ENCODE measurements at regions not wholly inside any gene's neighbourhood (a gene's known extent, or its start where the extent isn't known, plus 50 kb on each side); places are given as distances from the start of the nearest gene placed in this dataset.

DNA sequence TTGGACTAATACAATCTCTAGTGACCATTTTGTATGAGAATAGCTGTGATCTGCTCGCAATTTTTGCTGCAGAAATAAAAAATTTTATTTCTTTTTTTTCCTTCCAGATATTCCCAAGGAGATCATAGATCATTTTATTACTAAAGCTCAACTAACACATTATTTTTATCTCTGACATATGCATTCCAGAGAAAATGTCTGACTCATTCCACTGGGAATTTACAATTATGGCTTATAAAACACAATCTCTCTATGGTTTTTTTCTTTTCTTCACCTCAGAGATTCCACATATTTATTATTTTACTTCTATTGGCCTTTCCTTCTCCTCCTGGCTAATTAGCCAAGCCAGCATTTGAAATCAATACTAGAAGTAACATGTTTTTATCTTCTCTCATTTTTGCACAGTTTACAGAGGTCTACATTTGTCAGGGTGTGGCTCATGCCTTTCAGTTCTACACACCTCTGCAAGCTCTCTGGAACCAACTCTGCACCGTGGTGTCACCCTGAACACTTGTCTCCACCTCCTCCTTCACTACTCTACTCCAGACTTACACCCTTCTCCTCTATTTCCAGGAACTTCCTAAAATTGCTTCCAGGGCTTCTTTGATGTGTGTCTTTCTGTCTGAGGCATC is 59.8 kb upstream of the GPM6A start:
- Histone ChIP-seq H3K4me3 (no peak overlapping the region), H3K4me1 (no peaks in the 10 kb centered on the region), H3K27me3 (no peaks in the 10 kb centered on the region), H3K36me3 (replicated peaks in 1 of 2; ENCODE audit: insufficient read depth in 1 of 2, low read depth in 2 of 2) (no peaks in the 10 kb centered on the region), H3K9me3 (no peaks in the 10 kb centered on the region), H3K27ac (no peak overlapping the region)
- intact Hi-C loops (cut with DNase I) = no loop called here
- DNase-seq (no peak), ATAC-seq (no peak)
- TF ChIP-seq POLR2A (IDR thresholded peaks at IDR 0.05) (no peak), CTCF (IDR thresholded peaks at IDR 0.05) (no peak)
- 52 to 67% methylated on average over 2 of the region's 2 CpGs for WGBS, 2 donors

GRCh38 chr4:175873707-175874106 is 61.6 kb upstream of the GPM6A start:
- TF ChIP-seq CTCF (IDR thresholded peaks at IDR 0.05) (no peak), POLR2A (IDR thresholded peaks at IDR 0.05) (no peak)
- no peaks in the 10 kb centered on the region for H3K4me1 ChIP-seq
- 63 to 68% methylated on average over 1 of the region's 1 CpG for WGBS, 2 donors
- H3K27me3 ChIP-seq = no peaks in the 10 kb centered on the region
- ATAC-seq (no peak), DNase-seq (no peak)
- H3K9me3 ChIP-seq = no peaks in the 10 kb centered on the region
- intact Hi-C loops (cut with DNase I) = no loop called here
- no peaks in the 10 kb centered on the region for H3K36me3 ChIP-seq (replicated peaks in 1 of 2; ENCODE audit: insufficient read depth in 1 of 2, low read depth in 2 of 2)
- no peak overlapping the region for H3K27ac ChIP-seq
- H3K4me3 ChIP-seq = no peak overlapping the region

DNA sequence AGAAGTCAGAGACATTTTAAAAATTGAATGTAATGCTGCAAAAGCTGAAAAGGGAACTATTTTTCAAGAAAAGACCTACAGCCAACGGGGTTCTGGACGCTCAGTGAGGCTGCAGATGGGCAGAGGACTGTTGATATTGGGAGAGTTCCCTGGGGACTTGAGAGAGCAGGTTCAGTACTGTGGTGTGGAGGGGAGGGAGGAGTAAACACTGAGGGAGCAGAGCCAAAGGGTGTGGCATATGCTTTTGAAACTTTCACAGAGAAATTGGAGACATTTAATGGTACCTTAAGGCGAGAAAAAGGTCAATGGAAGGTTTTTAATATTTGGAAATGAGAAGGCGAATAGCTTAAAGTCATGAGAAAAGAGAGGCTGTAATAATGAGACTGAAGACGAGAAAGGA is 62.2 kb upstream of the GPM6A start:
- 46 to 53% methylated on average over 5 of the region's 5 CpGs for WGBS, 2 donors
- no peak overlapping the region for H3K4me3 ChIP-seq
- TF ChIP-seq CTCF (IDR thresholded peaks at IDR 0.05) = no peak
- no peak for TF ChIP-seq POLR2A (IDR thresholded peaks at IDR 0.05)
- H3K36me3 ChIP-seq (replicated peaks in 1 of 2; ENCODE audit: insufficient read depth in 1 of 2, low read depth in 2 of 2) = no peaks in the 10 kb centered on the region
- DNase-seq (no peak), ATAC-seq (no peak)
- H3K27ac ChIP-seq = no peak overlapping the region
- intact Hi-C loops (cut with DNase I) = no loop called here
- no peaks in the 10 kb centered on the region for H3K4me1 ChIP-seq
- H3K9me3 ChIP-seq = no peaks in the 10 kb centered on the region
- H3K27me3 ChIP-seq = no peaks in the 10 kb centered on the region

GRCh38 chr4:175875993-175876771 is 64.1 kb upstream of the GPM6A start:
- Histone ChIP-seq H3K4me3 (no peak overlapping the region), H3K36me3 (replicated peaks in 1 of 2; ENCODE audit: insufficient read depth in 1 of 2, low read depth in 2 of 2) (no peaks in the 10 kb centered on the region), H3K9me3 (no peaks in the 10 kb centered on the region), H3K27me3 (no peaks in the 10 kb centered on the region), H3K4me1 (no peaks in the 10 kb centered on the region), H3K27ac (no peak overlapping the region)
- no peak for TF ChIP-seq POLR2A (IDR thresholded peaks at IDR 0.05)
- no peak for TF ChIP-seq CTCF (IDR thresholded peaks at IDR 0.05)
- intact Hi-C loops (cut with DNase I) = no loop called here
- no peak for ATAC-seq
- no peak for DNase-seq
- 82 to 84% methylated on average over 5 of the region's 5 CpGs for WGBS, 2 donors

GRCh38 chr4:175882891-175883290 is 70.8 kb upstream of the GPM6A start:
- no peak for TF ChIP-seq POLR2A (IDR thresholded peaks at IDR 0.05)
- no peak for TF ChIP-seq CTCF (IDR thresholded peaks at IDR 0.05)
- intact Hi-C loops (cut with DNase I) = no loop called here
- no peaks in the 10 kb centered on the region for H3K27me3 ChIP-seq
- no peak overlapping the region for H3K27ac ChIP-seq
- H3K36me3 ChIP-seq (replicated peaks in 1 of 2; ENCODE audit: insufficient read depth in 1 of 2, low read depth in 2 of 2) = no peaks in the 10 kb centered on the region
- DNase-seq = no peak
- H3K4me3 ChIP-seq = no peak overlapping the region
- ATAC-seq = no peak
- H3K9me3 ChIP-seq = no peaks in the 10 kb centered on the region
- no peaks in the 10 kb centered on the region for H3K4me1 ChIP-seq
